Glutamatergic neuron (in vitro differentiated cells): ENCODE measurements at regions not wholly inside any gene's neighbourhood (a gene's known extent, or its start where the extent isn't known, plus 50 kb on each side); places are given as distances from the start of the nearest gene placed in this dataset.

Experiments
- DNase-seq: peaks from one replicate; pipeline ENCODE4 v3.0.0; 2022
- H3K27ac Mint-ChIP-seq: one replicate; pipeline ENCODE4 v1.8.0; 2020; ENCODE audit warnings: mild to moderate bottlenecking, mixed read lengths, inconsistent platforms; ENCODE audit not compliant: unreplicated experiment
- H3K27me3 Mint-ChIP-seq: one replicate; pipeline ENCODE4 v1.8.0; 2020; ENCODE audit warnings: mild to moderate bottlenecking, moderate library complexity, mixed read lengths, inconsistent platforms; ENCODE audit not compliant: unreplicated experiment
- H3K36me3 Mint-ChIP-seq: one replicate; pipeline ENCODE4 v1.8.0; 2020; ENCODE audit warnings: mild to moderate bottlenecking, mixed read lengths, inconsistent platforms; ENCODE audit not compliant: unreplicated experiment
- H3K4me1 Mint-ChIP-seq: one replicate; pipeline ENCODE4 v1.8.0; 2020; ENCODE audit warnings: mild to moderate bottlenecking, low read depth, mixed read lengths, inconsistent platforms; ENCODE audit not compliant: unreplicated experiment
- H3K4me3 Mint-ChIP-seq: one replicate; pipeline ENCODE4 v1.8.0; 2020; ENCODE audit warnings: mild to moderate bottlenecking, mixed read lengths, inconsistent platforms; ENCODE audit not compliant: unreplicated experiment
- H3K9me3 Mint-ChIP-seq: one replicate; pipeline ENCODE4 v1.8.0; 2020; ENCODE audit warnings: mild to moderate bottlenecking, moderate library complexity, mixed read lengths, inconsistent platforms; ENCODE audit not compliant: unreplicated experiment
- CTCF ChIP-seq: fragments of 200-600 bp; sonication (generic); IDR thresholded peaks from one replicate; pipeline ENCODE4 v1.5.0; 2021; ENCODE audit not compliant: partially characterized antibody, unreplicated experiment

GRCh38 chr9:75540185-75540584 is 350.3 kb upstream of the PCSK5 start:
- no peaks in the 10 kb centered on the region for H3K9me3 Mint-ChIP-seq
- H3K27me3 Mint-ChIP-seq: peaks cover 3% of the 10 kb centered on the region
- TF ChIP-seq CTCF: no peak
- no peaks in the 10 kb centered on the region for H3K36me3 Mint-ChIP-seq
- H3K4me3 Mint-ChIP-seq: no peak overlapping the region
- no peak overlapping the region for H3K27ac Mint-ChIP-seq
- DNase-seq: no peak
- no peaks in the 10 kb centered on the region for H3K4me1 Mint-ChIP-seq

DNA sequence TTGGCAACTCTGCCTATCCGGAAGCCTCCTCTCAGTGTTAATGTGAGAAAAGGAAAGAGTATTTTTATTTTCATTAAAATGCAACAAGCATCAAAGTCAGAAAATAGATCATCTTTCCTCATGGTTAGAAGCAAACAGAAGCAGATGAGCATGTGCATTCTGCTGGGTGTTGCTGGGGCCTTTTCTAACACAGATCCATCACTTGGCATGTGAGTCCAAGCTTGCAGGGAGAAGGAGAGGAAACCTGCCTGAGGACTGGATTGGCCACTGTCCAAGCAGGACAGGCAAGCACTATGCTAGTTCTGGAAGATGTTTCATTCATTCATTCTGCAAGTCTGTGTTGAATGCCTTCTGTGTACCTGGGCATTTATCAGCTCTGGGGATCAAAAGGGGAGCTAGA is 348.7 kb upstream of the PCSK5 start:
- no peak overlapping the region for H3K4me3 Mint-ChIP-seq
- H3K36me3 Mint-ChIP-seq: no peaks in the 10 kb centered on the region
- no peak overlapping the region for H3K27ac Mint-ChIP-seq
- DNase-seq: no peak
- H3K9me3 Mint-ChIP-seq: no peaks in the 10 kb centered on the region
- TF ChIP-seq CTCF: no peak
- no peaks in the 10 kb centered on the region for H3K4me1 Mint-ChIP-seq
- H3K27me3 Mint-ChIP-seq: peaks cover 3% of the 10 kb centered on the region

- H3K4me1 Mint-ChIP-seq: no peaks in the 10 kb centered on the region
- peaks cover 3% of the 10 kb centered on the region for H3K27me3 Mint-ChIP-seq
- no peak overlapping the region for H3K4me3 Mint-ChIP-seq
- no peaks in the 10 kb centered on the region for H3K9me3 Mint-ChIP-seq
- no peaks in the 10 kb centered on the region for H3K36me3 Mint-ChIP-seq
- H3K27ac Mint-ChIP-seq: no peak overlapping the region
- no peak for DNase-seq
- TF ChIP-seq CTCF: no peak
Measured at GRCh38 chr9:75544815-75545214, 345.7 kb upstream of the PCSK5 start.

DNA sequence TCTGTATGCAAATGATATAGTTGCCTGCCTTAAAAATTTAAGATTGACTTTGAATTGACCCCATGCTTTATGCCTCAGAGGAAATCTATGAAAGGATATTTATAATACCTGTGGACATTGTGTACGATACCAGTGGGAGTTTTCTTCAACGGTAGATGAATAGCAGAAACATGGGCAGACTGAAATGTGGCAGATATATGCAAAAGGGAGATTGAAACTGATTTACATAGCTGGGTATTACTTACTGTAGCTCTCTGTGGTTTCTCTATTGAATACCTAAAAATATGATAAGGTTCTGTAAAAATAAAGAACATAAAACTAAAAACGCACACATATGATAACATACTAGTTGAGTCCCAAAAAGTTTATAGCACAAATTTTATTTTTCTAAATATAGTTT is 345.2 kb upstream of the PCSK5 start:
- H3K9me3 Mint-ChIP-seq: no peaks in the 10 kb centered on the region
- H3K27ac Mint-ChIP-seq: no peak overlapping the region
- H3K36me3 Mint-ChIP-seq: no peaks in the 10 kb centered on the region
- TF ChIP-seq CTCF: no peak
- peaks cover 3% of the 10 kb centered on the region for H3K27me3 Mint-ChIP-seq
- no peaks in the 10 kb centered on the region for H3K4me1 Mint-ChIP-seq
- DNase-seq: no peak
- no peak overlapping the region for H3K4me3 Mint-ChIP-seq

- no peak overlapping the region for H3K4me3 Mint-ChIP-seq
- no peaks in the 10 kb centered on the region for H3K4me1 Mint-ChIP-seq
- H3K27me3 Mint-ChIP-seq: no peaks in the 10 kb centered on the region
Measured at GRCh38 chr9:75548871-75549270, 341.6 kb upstream of the PCSK5 start.

More at GRCh38 chr9:75548871-75549270, 341.6 kb upstream of the PCSK5 start:
- DNase-seq: no peak
- Mint-ChIP-seq H3K36me3 (no peaks in the 10 kb centered on the region), H3K9me3 (no peaks in the 10 kb centered on the region), H3K27ac (no peak overlapping the region)
- TF ChIP-seq CTCF: no peak
